22Rv1 (cell line): ENCODE measurements at regions not wholly inside any gene's neighbourhood (a gene's known extent, or its start where the extent isn't known, plus 50 kb on each side); places are given as distances from the start of the nearest gene placed in this dataset.

Source experiments
- H3K27ac ChIP-seq: fragments of 450-650 bp; 2 replicates; pipeline ENCODE4 v1.5.1; 2017
- ZFX ChIP-seq: fragments of 450-650 bp; IDR thresholded peaks from 2 replicates; pipeline ENCODE4 v1.6.1; 2017; ENCODE audit warnings: antibody characterized with exemption, borderline replicate concordance
- TF ChIP-seq, protein P1 (sequence below): fragments of 450-650 bp; IDR thresholded peaks from 2 replicates; pipeline ENCODE4 v1.5.1; 2017; ENCODE audit warnings: mild to moderate bottlenecking

DNA sequence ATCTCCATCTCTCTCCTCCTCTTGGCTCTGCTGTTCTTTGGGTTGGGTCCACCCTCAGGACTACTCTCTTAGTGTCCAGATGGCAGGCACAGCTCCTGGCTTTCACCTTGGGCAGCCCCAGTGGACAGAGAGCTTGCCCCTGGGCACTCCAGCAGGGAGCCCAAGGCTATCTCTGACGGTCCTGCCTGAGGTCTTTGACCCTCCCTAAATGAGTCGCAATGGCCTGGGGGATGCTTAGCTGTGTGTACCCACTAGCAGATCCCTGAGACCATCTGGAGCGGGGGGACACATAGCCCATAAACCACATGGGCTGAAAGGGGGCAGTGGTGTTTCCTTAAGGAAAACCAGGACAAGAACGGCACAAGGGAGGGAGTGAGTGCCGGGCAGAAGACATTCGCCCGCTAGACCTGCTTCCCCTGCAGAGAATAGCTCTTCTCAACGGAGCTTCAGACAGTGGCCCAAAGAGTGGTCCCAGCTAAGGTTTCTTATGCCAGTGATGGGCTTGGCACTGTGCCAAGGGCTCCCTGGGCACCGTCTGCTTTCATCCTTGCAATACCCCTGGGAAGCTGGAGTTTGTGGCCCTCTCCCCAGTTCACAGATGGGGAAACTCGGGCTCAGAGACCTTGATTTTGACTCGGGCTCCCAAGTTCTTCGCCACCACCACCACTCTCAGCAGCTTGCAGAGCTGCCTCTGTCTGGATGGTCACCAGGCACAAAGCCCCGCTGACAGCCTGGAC, 53.9 kb upstream of the ANO1 start:
- H3K27ac ChIP-seq, result no peak overlapping the region
- TF ChIP-seq, protein P1, sequence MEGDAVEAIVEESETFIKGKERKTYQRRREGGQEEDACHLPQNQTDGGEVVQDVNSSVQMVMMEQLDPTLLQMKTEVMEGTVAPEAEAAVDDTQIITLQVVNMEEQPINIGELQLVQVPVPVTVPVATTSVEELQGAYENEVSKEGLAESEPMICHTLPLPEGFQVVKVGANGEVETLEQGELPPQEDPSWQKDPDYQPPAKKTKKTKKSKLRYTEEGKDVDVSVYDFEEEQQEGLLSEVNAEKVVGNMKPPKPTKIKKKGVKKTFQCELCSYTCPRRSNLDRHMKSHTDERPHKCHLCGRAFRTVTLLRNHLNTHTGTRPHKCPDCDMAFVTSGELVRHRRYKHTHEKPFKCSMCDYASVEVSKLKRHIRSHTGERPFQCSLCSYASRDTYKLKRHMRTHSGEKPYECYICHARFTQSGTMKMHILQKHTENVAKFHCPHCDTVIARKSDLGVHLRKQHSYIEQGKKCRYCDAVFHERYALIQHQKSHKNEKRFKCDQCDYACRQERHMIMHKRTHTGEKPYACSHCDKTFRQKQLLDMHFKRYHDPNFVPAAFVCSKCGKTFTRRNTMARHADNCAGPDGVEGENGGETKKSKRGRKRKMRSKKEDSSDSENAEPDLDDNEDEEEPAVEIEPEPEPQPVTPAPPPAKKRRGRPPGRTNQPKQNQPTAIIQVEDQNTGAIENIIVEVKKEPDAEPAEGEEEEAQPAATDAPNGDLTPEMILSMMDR, result no peak
- no peak for TF ChIP-seq ZFX

DNA sequence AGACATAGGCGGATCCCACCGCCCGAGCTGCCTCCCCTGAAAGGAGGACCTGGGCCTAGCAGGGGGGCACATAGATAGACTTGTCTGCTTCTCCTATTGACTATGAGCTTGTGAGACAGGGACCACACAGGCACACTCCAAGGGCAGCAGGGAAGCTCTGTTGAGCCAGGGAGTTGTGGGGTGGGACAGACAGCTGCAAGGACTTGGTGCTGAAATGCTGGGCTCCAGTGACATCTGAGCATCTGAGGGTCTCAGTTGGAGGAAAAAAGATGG, 53.4 kb upstream of the ANO1 start:
- no peak overlapping the region for H3K27ac ChIP-seq
- TF ChIP-seq ZFX, result no peak
- TF ChIP-seq, protein P1, result no peak

DNA sequence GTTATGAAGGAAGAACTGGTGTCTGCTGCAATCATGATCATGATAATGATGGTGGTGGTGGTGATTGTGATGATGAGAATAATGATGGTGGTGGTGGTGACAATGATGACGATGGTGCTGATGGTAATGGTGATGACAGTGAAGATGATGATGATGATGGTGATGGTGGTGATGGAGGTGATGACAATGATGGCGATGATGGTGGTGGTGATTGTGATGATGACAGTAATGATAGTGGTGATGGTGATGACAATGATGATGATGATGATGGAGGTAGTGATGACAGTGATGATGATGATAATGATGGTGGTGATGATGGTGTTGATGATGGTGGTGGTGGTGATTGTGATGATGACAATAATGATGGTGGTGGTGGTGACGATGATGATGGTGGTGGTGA, 52.8 kb upstream of the ANO1 start:
- TF ChIP-seq ZFX, result no peak
- TF ChIP-seq, protein P1, result no peak
- H3K27ac ChIP-seq, result no peak overlapping the region

DNA sequence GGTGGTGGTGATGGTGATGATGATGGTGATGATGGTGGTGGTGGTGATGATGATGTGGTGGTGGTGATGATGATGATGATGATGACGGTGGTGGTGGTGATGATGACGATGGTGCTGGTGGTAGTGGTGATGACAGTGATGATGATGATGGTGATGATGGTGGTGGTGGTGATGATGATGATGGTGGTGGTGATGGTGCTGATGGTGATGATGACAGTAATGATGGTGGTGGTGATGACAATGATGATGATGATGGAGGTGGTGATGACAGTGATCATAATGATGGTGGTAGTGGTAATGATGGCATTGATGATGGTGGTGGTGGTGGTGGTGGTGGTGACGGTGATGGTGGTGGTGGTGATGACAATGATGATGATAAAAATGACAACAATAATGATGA, 52.1 kb upstream of the ANO1 start:
- no peak overlapping the region for H3K27ac ChIP-seq
- TF ChIP-seq ZFX, result no peak
- TF ChIP-seq, protein P1, result no peak

DNA sequence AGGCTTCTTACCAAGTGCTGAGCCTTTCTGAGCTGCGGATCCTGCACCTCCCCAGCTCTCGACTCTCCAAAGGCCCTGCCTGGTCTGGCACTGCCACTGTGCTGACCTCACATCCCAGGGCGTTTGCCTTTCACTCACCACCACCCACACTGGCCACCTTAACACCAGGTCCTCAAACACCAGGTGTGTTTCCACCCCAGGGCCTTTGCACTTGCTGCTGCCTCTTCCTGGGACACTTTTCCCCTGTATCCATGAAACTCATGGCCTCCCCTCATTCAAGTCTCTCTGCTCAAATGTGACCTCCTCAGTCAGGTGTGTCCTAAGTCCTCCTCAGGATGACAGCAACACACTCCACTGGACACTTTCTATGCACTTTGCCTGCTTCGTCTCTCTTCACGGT, 51.4 kb upstream of the ANO1 start:
- no peak for TF ChIP-seq ZFX
- TF ChIP-seq, protein P1, result no peak
- H3K27ac ChIP-seq, result no peak overlapping the region

DNA sequence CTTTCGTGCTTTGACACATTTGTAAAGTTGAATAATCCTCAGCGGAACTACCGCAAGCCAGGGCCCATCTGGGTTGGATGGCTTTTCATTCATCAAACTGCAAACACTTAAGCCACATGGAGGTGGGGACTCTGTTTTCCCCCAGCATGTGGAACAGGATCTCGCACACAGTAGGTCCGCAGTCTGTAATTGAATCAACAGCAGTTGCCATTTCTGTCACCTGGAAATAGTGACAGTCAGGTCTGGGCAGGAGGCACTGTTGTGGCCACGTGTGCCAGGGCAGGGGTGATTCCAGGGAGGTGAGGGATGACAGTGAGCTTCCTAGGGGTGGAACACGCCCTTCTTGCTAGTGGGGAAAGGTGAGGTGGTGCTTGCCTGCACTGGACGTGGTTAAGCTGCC, 50.7 kb upstream of the ANO1 start:
- TF ChIP-seq, protein P1, result no peak
- no peak for TF ChIP-seq ZFX
- H3K27ac ChIP-seq, result no peak overlapping the region

DNA sequence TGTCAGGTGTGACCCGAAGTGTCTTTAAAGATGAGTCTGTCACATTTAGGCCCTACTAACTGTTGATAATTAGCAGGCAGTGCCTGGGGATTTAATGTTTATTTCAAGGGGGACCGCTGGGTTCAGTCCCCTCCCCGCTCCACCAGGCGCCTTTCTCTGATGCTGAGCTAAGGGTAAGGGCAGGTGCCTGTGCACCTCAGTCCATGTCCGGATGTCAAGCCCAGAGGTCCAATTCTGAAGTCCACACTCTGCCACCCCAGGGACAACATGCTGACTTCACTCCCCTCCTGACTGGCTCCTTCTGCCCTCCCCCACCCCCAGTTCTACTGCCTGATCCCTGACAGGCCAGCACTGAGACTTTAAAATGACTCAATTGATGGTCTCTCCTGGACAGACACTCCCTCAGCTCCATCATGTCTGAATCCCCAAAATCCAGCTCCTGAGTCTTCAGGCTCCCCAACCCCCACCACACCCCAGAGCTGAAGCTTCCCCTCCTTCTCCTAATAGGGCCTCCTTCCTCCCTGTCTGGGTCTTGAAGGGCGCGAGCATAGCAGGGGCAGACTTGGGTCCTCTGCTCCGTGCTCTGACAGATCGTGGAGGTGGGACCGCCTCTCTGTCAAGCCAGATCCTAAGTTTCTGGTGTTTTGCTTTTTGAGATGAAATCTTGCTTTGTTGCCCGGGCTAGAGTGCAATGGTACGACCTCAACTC, 49.8 kb upstream of the ANO1 start:
- TF ChIP-seq ZFX, result no peak
- TF ChIP-seq, protein P1, result no peak
- no peak overlapping the region for H3K27ac ChIP-seq
